Body of pancreas (tissue), 4 donors: ENCODE measurements at regions not wholly inside any gene's neighbourhood (a gene's known extent, or its start where the extent isn't known, plus 50 kb on each side); places are given as distances from the start of the nearest gene placed in this dataset.

Experiments used
- POLR2A ChIP-seq, 3 donors: fragments of 450-650 bp; IDR thresholded peaks; one replicate each; pipeline ENCODE4 v1.6.1; 2016; ENCODE audit warnings: antibody characterized with exemption in 3 of 3, mild to moderate bottlenecking in 2 of 3
- TF ChIP-seq, protein P1 (sequence below), 7 experiments: fragments of 450-650 bp in 4 of 7; fragments of 200-600 bp in 3 of 7; sonication (generic) in 3 of 7; IDR thresholded peaks; one replicate each; pipeline ENCODE4 v1.5.1; 2016 to 2019; ENCODE audit warnings: antibody characterized with exemption in 7 of 7

DNA sequence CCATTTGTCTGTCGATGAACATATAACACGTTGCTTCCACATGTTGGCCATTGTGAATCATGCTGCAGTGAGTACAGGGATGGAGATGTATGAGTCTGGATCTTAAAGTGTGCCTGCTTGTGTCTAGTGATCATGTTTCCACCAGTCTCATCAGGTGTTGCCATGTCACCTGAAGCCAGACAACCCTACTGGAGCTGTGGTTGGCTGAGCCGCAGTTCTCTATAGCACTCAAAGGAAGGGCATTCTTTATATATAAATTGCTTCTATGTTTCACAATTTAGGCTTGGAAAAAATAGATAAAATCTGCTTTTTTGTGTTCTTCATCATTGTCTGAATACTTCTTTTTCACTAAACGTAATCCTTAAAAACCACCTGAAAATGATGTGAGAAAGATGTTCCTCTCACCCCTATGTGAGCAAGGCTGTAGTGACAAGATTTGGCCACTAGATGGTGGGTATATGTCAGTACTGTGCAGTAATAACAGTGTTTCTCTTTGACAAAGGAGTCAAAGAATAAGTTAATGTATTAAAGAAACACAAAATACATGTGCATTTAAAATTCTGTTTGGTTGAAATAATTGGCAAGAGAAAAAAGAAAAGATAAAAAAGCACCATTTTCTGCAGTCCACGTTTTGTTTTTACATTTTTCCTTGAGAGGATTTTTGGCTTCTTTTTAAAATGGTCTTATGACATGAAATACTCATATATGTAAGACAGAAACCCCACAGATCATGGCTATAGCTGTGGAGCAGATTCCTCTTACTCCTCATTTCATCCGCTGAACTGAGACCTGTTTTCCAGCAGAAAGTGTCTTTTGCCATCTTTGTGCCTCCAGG is 394.5 kb upstream of the DPPA4 start:
- no peak for TF ChIP-seq POLR2A (IDR thresholded peaks at IDR 0.05)
- TF ChIP-seq, protein P1, sequence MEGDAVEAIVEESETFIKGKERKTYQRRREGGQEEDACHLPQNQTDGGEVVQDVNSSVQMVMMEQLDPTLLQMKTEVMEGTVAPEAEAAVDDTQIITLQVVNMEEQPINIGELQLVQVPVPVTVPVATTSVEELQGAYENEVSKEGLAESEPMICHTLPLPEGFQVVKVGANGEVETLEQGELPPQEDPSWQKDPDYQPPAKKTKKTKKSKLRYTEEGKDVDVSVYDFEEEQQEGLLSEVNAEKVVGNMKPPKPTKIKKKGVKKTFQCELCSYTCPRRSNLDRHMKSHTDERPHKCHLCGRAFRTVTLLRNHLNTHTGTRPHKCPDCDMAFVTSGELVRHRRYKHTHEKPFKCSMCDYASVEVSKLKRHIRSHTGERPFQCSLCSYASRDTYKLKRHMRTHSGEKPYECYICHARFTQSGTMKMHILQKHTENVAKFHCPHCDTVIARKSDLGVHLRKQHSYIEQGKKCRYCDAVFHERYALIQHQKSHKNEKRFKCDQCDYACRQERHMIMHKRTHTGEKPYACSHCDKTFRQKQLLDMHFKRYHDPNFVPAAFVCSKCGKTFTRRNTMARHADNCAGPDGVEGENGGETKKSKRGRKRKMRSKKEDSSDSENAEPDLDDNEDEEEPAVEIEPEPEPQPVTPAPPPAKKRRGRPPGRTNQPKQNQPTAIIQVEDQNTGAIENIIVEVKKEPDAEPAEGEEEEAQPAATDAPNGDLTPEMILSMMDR (IDR thresholded peaks at IDR 0.05) = peak; percentile 47 to 96 (median 80)
